Uterus (tissue), 2 donors: ENCODE measurements at regions not wholly inside any gene's neighbourhood (a gene's known extent, or its start where the extent isn't known, plus 50 kb on each side); places are given as distances from the start of the nearest gene placed in this dataset.

Source experiments
- CTCF ChIP-seq, 4 experiments: fragments of 200-600 bp in 2 of 4; fragments of 450-650 bp in 2 of 4; sonication (generic) in 2 of 4; IDR thresholded peaks; one replicate each; pipeline ENCODE4 v1.5.1; 2016 to 2019; ENCODE audit warnings: antibody characterized with exemption in 4 of 4, mild to moderate bottlenecking in 2 of 4, moderate library complexity in 1 of 4
- POLR2A ChIP-seq, 2 donors: fragments of 450-650 bp; IDR thresholded peaks; one replicate each; pipeline ENCODE4 v1.6.1; 2016; ENCODE audit warnings: antibody characterized with exemption in 2 of 2, mild to moderate bottlenecking in 1 of 2, moderate library complexity in 1 of 2

DNA sequence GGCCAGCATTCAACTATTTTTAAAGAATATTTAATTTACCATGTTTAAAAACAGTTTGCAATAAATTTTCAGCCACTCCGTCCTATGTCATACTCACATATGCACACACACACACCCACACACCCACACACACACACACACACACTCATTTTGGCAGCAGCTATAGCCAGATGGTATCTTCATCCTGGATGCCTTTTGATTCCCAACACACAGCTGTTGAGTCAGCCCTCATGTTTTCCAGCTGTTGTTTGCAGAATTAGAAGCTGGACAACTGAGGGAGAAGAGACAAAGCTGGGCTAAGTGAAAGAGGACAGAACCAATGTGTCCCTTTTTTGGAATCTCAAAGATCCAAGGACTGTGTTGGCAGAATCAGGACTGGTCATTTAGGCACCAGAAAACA, 80.0 kb upstream of the EGLN3 start:
- TF ChIP-seq CTCF (IDR thresholded peaks at IDR 0.05) (no peak), POLR2A (IDR thresholded peaks at IDR 0.05) (no peak)
